DMS153 (cell line): ENCODE measurements at regions not wholly inside any gene's neighbourhood (a gene's known extent, or its start where the extent isn't known, plus 50 kb on each side); places are given as distances from the start of the nearest gene placed in this dataset.
"Not testable (repeated sequence)": the region's sequence is repeated elsewhere in the genome, so short reads cannot be mapped to it uniquely, and the experiment has no call there.

Source experiments
- DNase-seq: peaks from one replicate; lab custom pipeline; 2025; lab: John Stamatoyannopoulos, UW

GRCh38 chr11:3444420-3444744, 65.4 kb upstream of the ZNF195 start:
- DNase-seq = not testable (repeated sequence)

- DNase-seq = not testable (repeated sequence)
Observed at GRCh38 chr11:3443700-3444419, 64.9 kb upstream of the ZNF195 start.

- not testable (repeated sequence) for DNase-seq
Observed at GRCh38 chr11:3437441-3437840, 58.5 kb upstream of the ZNF195 start.

GRCh38 chr11:3434976-3435375, 56.0 kb upstream of the ZNF195 start:
- no peak for DNase-seq

GRCh38 chr11:3429191-3429590, 50.2 kb upstream of the ZNF195 start:
- DNase-seq = not testable (repeated sequence)
